Cardiac muscle cell (in vitro differentiated cells and primary cell): ENCODE measurements at regions not wholly inside any gene's neighbourhood (a gene's known extent, or its start where the extent isn't known, plus 50 kb on each side); places are given as distances from the start of the nearest gene placed in this dataset.

Source experiments
- DNase-seq, 2 donors: peaks; one replicate each; pipeline versions ENCODE4 v3.0.0 to v3.0.0-alpha.2; 2010 to 2017; ENCODE audit warnings: low read depth in 1 of 2, low spot score in 1 of 2
- H3K27ac ChIP-seq: fragments of 200-600 bp; sonication (generic); 2 replicates; pipeline ENCODE4 v1.5.1; 2016
- H3K27me3 ChIP-seq: fragments of 200-600 bp; sonication (generic); 2 replicates; pipeline ENCODE4 v1.6.0; 2016; ENCODE audit warnings: control low read depth
- H3K36me3 ChIP-seq: fragments of 200-600 bp; sonication (generic); 2 replicates; pipeline ENCODE4 v1.5.1; 2016; ENCODE audit warnings: control low read depth
- H3K4me1 ChIP-seq: fragments of 200-600 bp; sonication (generic); 2 replicates; pipeline ENCODE4 v1.8.1; 2017; ENCODE audit warnings: low read depth, mild to moderate bottlenecking, mixed run types
- H3K4me3 ChIP-seq: fragments of 200-600 bp; sonication (generic); 2 replicates; pipeline ENCODE4 v1.5.1; 2016; ENCODE audit warnings: mild to moderate bottlenecking
- H3K9me3 ChIP-seq: fragments of 200-600 bp; sonication (generic); 2 replicates; pipeline ENCODE4 v1.5.1; 2017; ENCODE audit warnings: low read depth, mild to moderate bottlenecking, control low read depth
- CTCF ChIP-seq: IDR thresholded peaks from 2 replicates; pipeline ENCODE4 v1.5.1; 2012; ENCODE audit warnings: low read depth, mild to moderate bottlenecking, low read length

DNA sequence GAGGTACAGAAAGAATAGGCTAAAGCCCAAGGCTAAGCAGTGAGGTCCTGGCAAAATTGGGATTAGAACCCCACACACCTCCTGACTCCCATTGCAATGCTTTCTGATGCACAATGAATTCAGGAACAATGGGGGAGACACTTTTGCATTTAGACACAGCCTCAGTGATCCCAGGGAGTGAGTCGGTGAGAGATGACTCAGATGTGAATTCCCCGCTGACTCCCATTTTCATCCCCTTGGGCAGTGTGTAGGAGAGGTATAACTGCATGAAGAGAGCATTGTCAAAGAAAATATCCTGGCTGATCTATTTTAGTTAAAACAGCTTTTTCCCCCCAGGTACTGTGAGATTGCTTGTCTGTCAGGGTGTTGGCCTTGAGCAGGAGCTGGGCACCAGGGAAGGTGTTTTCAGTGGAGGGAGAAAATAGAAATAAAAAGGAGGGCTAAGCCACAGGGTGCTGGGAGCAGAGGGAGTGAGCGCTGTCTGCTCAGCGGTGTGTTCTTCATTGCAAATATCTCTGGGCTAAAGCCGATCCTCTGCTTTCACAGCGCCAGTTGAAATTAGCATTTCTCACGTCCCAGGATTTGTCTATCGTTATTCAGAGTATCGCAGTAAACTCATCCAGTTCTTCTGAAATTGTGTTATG is 247.7 kb upstream of the PTBP2 start:
- Histone ChIP-seq H3K4me1 (no peaks in the 10 kb centered on the region), H3K27me3 (peaks cover 32% of the 10 kb centered on the region), H3K4me3 (no peak overlapping the region), H3K36me3 (no peaks in the 10 kb centered on the region), H3K27ac (no peak overlapping the region), H3K9me3 (no peaks in the 10 kb centered on the region)
- TF ChIP-seq CTCF: no peak
- DNase-seq: peak in 1 of 2 donors; percentile 20

GRCh38 chr1:96474985-96475743 is 246.4 kb upstream of the PTBP2 start:
- Histone ChIP-seq H3K27ac (no peak overlapping the region), H3K27me3 (peaks cover 32% of the 10 kb centered on the region), H3K36me3 (no peaks in the 10 kb centered on the region), H3K4me1 (no peaks in the 10 kb centered on the region), H3K9me3 (no peaks in the 10 kb centered on the region), H3K4me3 (no peak overlapping the region)
- no peak for TF ChIP-seq CTCF
- no peak for DNase-seq

DNA sequence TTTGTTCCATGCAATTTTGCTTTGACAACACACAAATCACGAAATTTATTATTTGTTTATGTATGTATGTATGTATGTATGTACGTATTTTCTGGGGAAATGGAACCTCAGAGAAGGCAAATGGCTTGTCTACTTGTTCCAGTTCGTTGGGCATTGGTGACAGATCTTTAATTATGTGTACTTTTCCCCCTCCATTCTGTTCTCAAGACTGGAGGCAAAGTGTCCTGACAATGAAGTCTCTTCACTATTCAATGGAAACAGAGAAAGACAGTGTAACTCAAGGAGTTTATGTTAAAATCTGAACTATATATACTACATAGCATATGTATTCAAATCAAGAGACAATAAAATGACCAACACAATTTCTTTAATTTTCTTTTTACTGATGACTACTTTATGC is 245.7 kb upstream of the PTBP2 start:
- no peak for DNase-seq
- Histone ChIP-seq H3K27me3 (peaks cover 32% of the 10 kb centered on the region), H3K36me3 (no peaks in the 10 kb centered on the region), H3K4me1 (no peaks in the 10 kb centered on the region), H3K4me3 (no peak overlapping the region), H3K9me3 (no peaks in the 10 kb centered on the region), H3K27ac (no peak overlapping the region)
- no peak for TF ChIP-seq CTCF

DNA sequence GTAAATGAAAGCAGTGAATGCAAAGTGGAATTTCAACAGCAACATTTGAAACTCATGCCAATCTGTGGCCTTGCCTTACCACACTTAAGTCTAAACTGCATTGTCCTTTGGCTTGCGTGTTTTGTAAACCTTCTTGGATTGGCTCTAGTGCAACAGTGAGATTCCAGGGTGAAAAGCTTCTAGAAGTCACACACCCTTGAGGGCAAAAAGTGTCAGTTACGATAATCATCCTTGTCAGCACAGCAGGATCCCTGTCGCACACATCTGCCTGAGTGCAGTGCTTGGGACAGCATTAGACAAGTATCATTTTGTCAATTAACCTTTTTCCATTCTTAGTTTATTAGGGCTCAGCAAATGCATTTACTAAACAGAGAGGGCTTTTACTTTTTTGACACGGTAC is 243.4 kb upstream of the PTBP2 start:
- no peak for DNase-seq
- Histone ChIP-seq H3K27me3 (peaks cover 31% of the 10 kb centered on the region), H3K4me1 (no peaks in the 10 kb centered on the region), H3K9me3 (no peaks in the 10 kb centered on the region), H3K36me3 (no peaks in the 10 kb centered on the region), H3K4me3 (no peak overlapping the region), H3K27ac (no peak overlapping the region)
- no peak for TF ChIP-seq CTCF

GRCh38 chr1:96481409-96481808 is 240.2 kb upstream of the PTBP2 start:
- DNase-seq: no peak
- Histone ChIP-seq H3K4me3 (no peak overlapping the region), H3K4me1 (no peaks in the 10 kb centered on the region), H3K27ac (no peak overlapping the region), H3K27me3 (peaks cover 15% of the 10 kb centered on the region), H3K9me3 (no peaks in the 10 kb centered on the region), H3K36me3 (no peaks in the 10 kb centered on the region)
- no peak for TF ChIP-seq CTCF
